Activated naive CD8-positive, alpha-beta T cell treated with anti-CD3 and anti-CD28 coated beads for 36 hours (primary cell): ENCODE measurements at regions not wholly inside any gene's neighbourhood (a gene's known extent, or its start where the extent isn't known, plus 50 kb on each side); places are given as distances from the start of the nearest gene placed in this dataset.
"Not testable (repeated sequence)": the region's sequence is repeated elsewhere in the genome, so short reads cannot be mapped to it uniquely, and the experiment has no call there.

Experiments
- DNase-seq: peaks from one replicate; pipeline ENCODE4 v3.0.0; 2021
- H3K27ac Mint-ChIP-seq: one replicate; pipeline ENCODE4 v1.8.0; 2022; ENCODE audit warnings: mild to moderate bottlenecking, moderate library complexity, mixed read lengths
- H3K27me3 Mint-ChIP-seq: one replicate; pipeline ENCODE4 v1.8.0; 2022; ENCODE audit warnings: mild to moderate bottlenecking, mixed read lengths
- H3K36me3 Mint-ChIP-seq: one replicate; pipeline ENCODE4 v1.8.0; 2021; ENCODE audit warnings: mild to moderate bottlenecking, mixed read lengths
- H3K4me1 Mint-ChIP-seq: one replicate; pipeline ENCODE4 v1.8.0; 2021; ENCODE audit warnings: mixed read lengths
- H3K4me3 Mint-ChIP-seq: one replicate; pipeline ENCODE4 v1.8.0; 2022; ENCODE audit warnings: mild to moderate bottlenecking, moderate library complexity, mixed read lengths
- H3K9me3 Mint-ChIP-seq: one replicate; pipeline ENCODE4 v1.8.0; 2022; ENCODE audit warnings: mixed read lengths

DNA sequence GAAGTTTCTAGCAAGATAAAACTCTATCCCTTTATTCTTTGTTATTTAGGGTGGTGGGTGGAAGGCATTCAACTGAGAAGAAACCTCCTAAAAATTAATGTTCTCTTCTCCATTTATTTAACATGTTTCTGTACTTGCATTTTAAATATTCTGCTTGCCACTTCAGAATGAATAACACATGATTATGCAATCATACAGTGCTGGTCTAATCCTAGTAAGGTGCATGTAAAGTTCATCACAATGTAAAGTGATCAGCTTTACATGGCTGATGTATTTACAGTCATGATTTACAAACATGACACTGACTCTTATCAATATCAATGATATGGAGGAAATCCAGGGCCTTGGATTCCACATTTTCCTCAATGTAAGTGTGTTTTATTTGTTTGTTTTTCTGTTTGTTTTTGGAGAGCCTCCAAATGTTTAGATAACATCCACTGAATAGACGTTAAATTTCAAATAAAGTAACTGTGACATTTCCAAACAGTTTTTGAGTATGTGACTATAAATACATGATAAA, 342.1 kb upstream of the CTSO start:
- H3K27me3 Mint-ChIP-seq = no peaks in the 10 kb centered on the region
- H3K27ac Mint-ChIP-seq = no peak overlapping the region
- no peak for DNase-seq
- no peak overlapping the region for H3K4me3 Mint-ChIP-seq
- H3K9me3 Mint-ChIP-seq = no peaks in the 10 kb centered on the region
- H3K36me3 Mint-ChIP-seq = no peaks in the 10 kb centered on the region
- no peaks in the 10 kb centered on the region for H3K4me1 Mint-ChIP-seq

DNA sequence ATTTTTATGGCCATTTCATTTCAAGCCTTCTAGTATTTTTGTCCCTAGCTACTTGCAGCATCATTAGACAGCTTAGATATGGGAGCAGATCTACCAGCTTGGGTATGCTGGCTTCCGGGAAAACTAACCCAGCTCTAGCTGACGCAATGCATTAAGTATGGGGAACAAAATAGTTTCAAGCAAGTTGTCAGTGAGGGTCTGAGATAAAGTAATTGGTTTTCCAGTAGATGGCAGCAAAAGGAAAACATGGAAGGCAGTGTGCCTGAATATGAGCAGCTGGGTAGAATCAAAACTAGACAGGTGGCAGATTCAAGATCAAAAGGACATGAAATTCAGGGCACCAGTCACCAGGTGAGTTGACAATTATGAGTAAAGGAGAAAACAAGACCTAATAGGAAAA, 340.9 kb upstream of the CTSO start:
- Mint-ChIP-seq H3K27me3 (no peaks in the 10 kb centered on the region), H3K36me3 (no peaks in the 10 kb centered on the region), H3K4me3 (no peak overlapping the region)

GRCh38 chr4:156293657-156294297, 340.1 kb upstream of the CTSO start:
- H3K4me1 Mint-ChIP-seq = no peaks in the 10 kb centered on the region
- no peak overlapping the region for H3K27ac Mint-ChIP-seq
- H3K9me3 Mint-ChIP-seq = no peaks in the 10 kb centered on the region
- H3K36me3 Mint-ChIP-seq = no peaks in the 10 kb centered on the region
- no peak for DNase-seq
- H3K27me3 Mint-ChIP-seq = no peaks in the 10 kb centered on the region
- no peak overlapping the region for H3K4me3 Mint-ChIP-seq

More for the DNA sequence above, 340.9 kb upstream of the CTSO start:
- no peaks in the 10 kb centered on the region for H3K9me3 Mint-ChIP-seq
- no peak overlapping the region for H3K27ac Mint-ChIP-seq
- H3K4me1 Mint-ChIP-seq = no peaks in the 10 kb centered on the region
- DNase-seq = no peak

- Mint-ChIP-seq H3K36me3 (no peaks in the 10 kb centered on the region), H3K4me1 (no peaks in the 10 kb centered on the region), H3K9me3 (peaks cover 2% of the 10 kb centered on the region), H3K27me3 (no peaks in the 10 kb centered on the region), H3K27ac (no peak overlapping the region), H3K4me3 (no peak overlapping the region)
- no peak for DNase-seq
These were observed 337.7 kb upstream of the CTSO start for GRCh38 chr4:156291317-156291716.

DNA sequence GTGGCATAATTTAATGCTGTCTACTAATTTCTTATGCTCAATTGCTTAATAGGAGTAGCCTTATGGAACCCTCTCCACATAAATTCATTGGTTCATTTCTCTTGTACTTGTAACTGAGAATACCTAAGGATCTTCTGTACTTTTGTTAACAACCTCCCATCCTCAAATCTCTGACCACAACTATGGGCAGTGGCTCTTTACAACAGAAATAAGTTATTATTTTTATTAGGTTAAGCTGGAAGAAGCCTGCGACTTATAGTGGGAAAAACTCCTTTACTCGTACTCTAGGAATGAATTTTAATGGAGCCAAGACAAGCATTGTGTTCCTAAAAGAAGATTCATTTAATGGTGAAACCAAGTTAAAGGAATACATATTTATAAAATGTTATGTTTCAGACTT, 337.1 kb upstream of the CTSO start:
- H3K27ac Mint-ChIP-seq = no peak overlapping the region

DNA sequence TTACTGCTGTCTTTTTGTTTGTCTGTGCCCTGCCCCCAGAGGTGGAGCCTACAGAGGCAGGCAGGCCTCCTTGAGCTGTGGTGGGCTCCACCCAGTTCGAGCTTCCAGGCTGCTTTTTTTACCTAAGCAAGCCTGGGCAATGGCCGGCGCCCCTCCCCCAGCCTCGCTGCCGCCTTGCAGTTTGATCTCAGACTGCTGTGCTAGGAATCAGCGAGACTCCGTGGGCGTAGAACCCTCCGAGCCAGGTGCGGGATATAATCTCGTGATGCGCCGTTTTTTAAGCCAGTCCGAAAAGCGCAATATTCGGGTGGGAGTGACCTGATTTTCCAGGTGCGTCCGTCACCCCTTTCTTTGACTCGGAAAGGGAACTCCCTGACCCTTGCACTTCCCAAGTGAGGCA, 336.4 kb upstream of the CTSO start:
- H3K4me3 Mint-ChIP-seq, DNase-seq, H3K4me1 Mint-ChIP-seq, H3K27ac Mint-ChIP-seq, H3K9me3 Mint-ChIP-seq, H3K36me3 Mint-ChIP-seq, H3K27me3 Mint-ChIP-seq: not testable (repeated sequence)

More for the DNA sequence above, 337.1 kb upstream of the CTSO start:
- peaks cover 2% of the 10 kb centered on the region for H3K9me3 Mint-ChIP-seq
- H3K27me3 Mint-ChIP-seq = no peaks in the 10 kb centered on the region
- H3K4me3 Mint-ChIP-seq = no peak overlapping the region
- DNase-seq = no peak
- H3K4me1 Mint-ChIP-seq = no peaks in the 10 kb centered on the region
- H3K36me3 Mint-ChIP-seq = no peaks in the 10 kb centered on the region

- DNase-seq = no peak
- no peak overlapping the region for H3K4me3 Mint-ChIP-seq
- no peaks in the 10 kb centered on the region for H3K4me1 Mint-ChIP-seq
- peaks cover 1% of the 10 kb centered on the region for H3K9me3 Mint-ChIP-seq
- no peak overlapping the region for H3K27ac Mint-ChIP-seq
- no peaks in the 10 kb centered on the region for H3K27me3 Mint-ChIP-seq
- no peaks in the 10 kb centered on the region for H3K36me3 Mint-ChIP-seq
These were observed 327.0 kb upstream of the CTSO start for GRCh38 chr4:156280686-156281085.

DNA sequence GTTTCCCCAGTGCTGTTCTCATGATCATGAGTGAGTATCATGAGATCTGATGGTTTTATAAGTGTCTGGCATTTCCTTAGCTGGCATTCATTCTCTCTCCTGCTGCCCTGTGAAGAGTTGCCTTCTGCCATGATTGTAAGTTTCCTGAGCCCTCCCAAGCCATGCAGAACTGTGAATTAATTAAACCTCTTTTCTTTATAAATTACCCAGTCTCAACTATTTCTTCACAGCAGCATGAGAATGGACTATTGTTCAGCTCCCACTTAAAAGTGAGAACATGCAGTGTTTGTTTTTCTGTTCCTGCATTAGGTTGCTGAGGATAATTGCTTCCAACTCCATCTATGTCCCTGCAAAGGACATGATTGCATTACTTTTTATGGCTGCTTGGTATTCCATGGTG, 311.7 kb upstream of the CTSO start:
- Mint-ChIP-seq H3K27me3 (no peaks in the 10 kb centered on the region), H3K4me3 (no peak overlapping the region), H3K9me3 (peaks cover 2% of the 10 kb centered on the region), H3K27ac (no peak overlapping the region), H3K36me3 (no peaks in the 10 kb centered on the region), H3K4me1 (no peaks in the 10 kb centered on the region)
- no peak for DNase-seq

DNA sequence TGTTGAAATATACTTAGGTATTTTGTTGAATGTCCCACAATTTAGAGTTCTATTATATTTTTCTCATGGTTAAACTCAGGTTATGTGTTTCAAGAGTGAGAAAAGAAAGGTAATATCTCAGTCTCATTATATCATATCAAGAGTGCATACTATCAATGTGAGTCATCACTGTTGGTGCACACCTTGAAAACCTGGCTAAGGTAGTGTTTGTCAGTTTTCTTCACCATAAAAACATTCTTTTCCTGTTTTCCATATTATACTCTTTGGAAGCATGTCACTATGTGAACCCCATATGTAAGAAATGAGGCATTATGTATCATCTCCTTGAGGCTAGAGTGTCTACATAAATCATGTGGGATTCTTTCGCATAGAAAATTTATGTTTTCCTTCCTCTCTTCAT, 307.6 kb upstream of the CTSO start:
- Mint-ChIP-seq H3K27ac (no peak overlapping the region), H3K4me3 (no peak overlapping the region), H3K27me3 (no peaks in the 10 kb centered on the region), H3K9me3 (peaks cover under 1% of the 10 kb centered on the region), H3K36me3 (no peaks in the 10 kb centered on the region), H3K4me1 (no peaks in the 10 kb centered on the region)
- no peak for DNase-seq

GRCh38 chr4:156255230-156256007, 301.8 kb upstream of the CTSO start:
- H3K4me1 Mint-ChIP-seq = no peaks in the 10 kb centered on the region
- DNase-seq = no peak
- H3K4me3 Mint-ChIP-seq = no peak overlapping the region
- H3K27ac Mint-ChIP-seq = no peak overlapping the region
- no peaks in the 10 kb centered on the region for H3K36me3 Mint-ChIP-seq
- no peaks in the 10 kb centered on the region for H3K9me3 Mint-ChIP-seq
- H3K27me3 Mint-ChIP-seq = no peaks in the 10 kb centered on the region

- H3K4me3 Mint-ChIP-seq = no peak overlapping the region
- no peak overlapping the region for H3K27ac Mint-ChIP-seq
These were observed 298.8 kb upstream of the CTSO start for GRCh38 chr4:156252358-156252921.

DNA sequence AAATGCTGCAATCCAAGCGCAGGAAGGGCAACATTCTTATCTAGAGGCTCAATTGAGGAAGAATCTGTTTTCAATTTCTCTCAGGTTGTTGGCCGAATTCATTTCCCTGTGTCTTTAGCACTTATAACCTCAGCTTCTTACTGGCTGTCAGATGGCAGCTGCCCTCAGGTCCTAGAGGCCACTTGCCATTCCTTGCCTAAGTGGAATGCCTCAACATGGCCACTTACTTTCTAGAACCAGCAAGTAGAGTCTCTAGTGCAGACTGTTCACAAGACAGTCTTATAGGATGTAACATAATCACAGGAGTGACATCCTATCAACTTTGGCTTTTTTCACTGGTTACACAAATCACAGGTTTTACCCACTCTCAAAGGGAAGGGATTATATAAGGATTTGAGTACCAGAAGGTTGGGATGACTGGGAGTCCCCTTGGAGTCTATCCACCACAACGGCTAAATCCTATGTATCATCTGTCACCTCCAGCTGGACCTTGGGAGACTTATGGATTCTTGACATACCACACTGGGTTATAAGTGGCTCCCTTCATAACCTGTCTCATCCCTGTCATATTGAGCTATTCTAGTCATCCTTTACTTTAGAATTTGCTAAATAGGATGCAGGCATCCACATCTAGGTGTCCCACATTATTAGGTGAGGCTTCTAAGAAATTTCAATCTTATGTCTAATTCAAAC, 297.9 kb upstream of the CTSO start:
- Mint-ChIP-seq H3K36me3 (no peaks in the 10 kb centered on the region), H3K4me3 (no peak overlapping the region), H3K4me1 (no peaks in the 10 kb centered on the region), H3K27me3 (no peaks in the 10 kb centered on the region), H3K9me3 (no peaks in the 10 kb centered on the region), H3K27ac (no peak overlapping the region)
- DNase-seq = no peak

More at GRCh38 chr4:156252358-156252921, 298.8 kb upstream of the CTSO start:
- Mint-ChIP-seq H3K36me3 (no peaks in the 10 kb centered on the region), H3K9me3 (no peaks in the 10 kb centered on the region), H3K27me3 (no peaks in the 10 kb centered on the region), H3K4me1 (no peaks in the 10 kb centered on the region)
- no peak for DNase-seq

GRCh38 chr4:156248917-156249316, 295.3 kb upstream of the CTSO start:
- DNase-seq = no peak

GRCh38 chr4:156247470-156247869, 293.8 kb upstream of the CTSO start:
- Mint-ChIP-seq H3K4me3 (no peak overlapping the region), H3K4me1 (no peaks in the 10 kb centered on the region), H3K36me3 (no peaks in the 10 kb centered on the region), H3K27me3 (no peaks in the 10 kb centered on the region), H3K27ac (no peak overlapping the region), H3K9me3 (no peaks in the 10 kb centered on the region)
- DNase-seq = no peak

More at GRCh38 chr4:156248917-156249316, 295.3 kb upstream of the CTSO start:
- no peak overlapping the region for H3K4me3 Mint-ChIP-seq
- no peaks in the 10 kb centered on the region for H3K27me3 Mint-ChIP-seq
- H3K36me3 Mint-ChIP-seq = no peaks in the 10 kb centered on the region
- no peak overlapping the region for H3K27ac Mint-ChIP-seq
- no peaks in the 10 kb centered on the region for H3K4me1 Mint-ChIP-seq
- no peaks in the 10 kb centered on the region for H3K9me3 Mint-ChIP-seq

- Mint-ChIP-seq H3K36me3 (no peaks in the 10 kb centered on the region), H3K27me3 (no peaks in the 10 kb centered on the region), H3K27ac (no peak overlapping the region), H3K4me3 (no peak overlapping the region), H3K4me1 (no peaks in the 10 kb centered on the region), H3K9me3 (no peaks in the 10 kb centered on the region)
- DNase-seq = no peak
These were observed 289.3 kb upstream of the CTSO start for GRCh38 chr4:156243015-156243414.
